ENCODE measurements at regions not wholly inside any gene's neighbourhood (a gene's known extent, or its start where the extent isn't known, plus 50 kb on each side); places are given as distances from the start of the nearest gene placed in this dataset.

- TF ChIP-seq CTCF (IDR thresholded peaks at IDR 0.05) (no peak), POLR2AphosphoS5 (IDR thresholded peaks at IDR 0.05; ENCODE audit: insufficient read depth in 1 of 2, low read depth in 1 of 2) (no peak)
These were observed 756.3 kb downstream of the SATB2 start for GRCh38 chr2:198701481-198701880.
